NCI-H510A (cell line): ENCODE measurements at regions not wholly inside any gene's neighbourhood (a gene's known extent, or its start where the extent isn't known, plus 50 kb on each side); places are given as distances from the start of the nearest gene placed in this dataset.
"Not testable (repeated sequence)": the region's sequence is repeated elsewhere in the genome, so short reads cannot be mapped to it uniquely, and the experiment has no call there.

Source experiments
- DNase-seq: peaks from one replicate; lab custom pipeline; 2025; lab: John Stamatoyannopoulos, UW

DNA sequence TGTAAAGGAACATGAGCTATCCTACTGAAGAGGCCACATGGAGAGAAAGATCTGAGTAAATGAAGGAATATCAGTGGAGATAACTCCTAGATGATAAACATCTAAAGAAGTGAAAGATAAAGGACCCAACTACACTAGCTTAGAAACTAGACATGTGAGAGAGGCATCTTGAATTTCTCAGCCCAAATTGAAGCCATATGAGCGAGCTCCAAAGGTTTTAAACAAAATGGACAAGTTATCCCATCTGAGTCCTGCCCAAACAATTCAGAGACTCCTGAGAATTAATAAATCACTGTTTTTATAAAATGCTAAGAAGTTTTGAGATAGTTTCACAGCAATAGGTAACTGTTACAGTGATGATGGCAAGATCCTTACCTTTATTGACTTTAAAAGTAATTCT, 438.9 kb downstream of the NAV3 start:
- no peak for DNase-seq

DNA sequence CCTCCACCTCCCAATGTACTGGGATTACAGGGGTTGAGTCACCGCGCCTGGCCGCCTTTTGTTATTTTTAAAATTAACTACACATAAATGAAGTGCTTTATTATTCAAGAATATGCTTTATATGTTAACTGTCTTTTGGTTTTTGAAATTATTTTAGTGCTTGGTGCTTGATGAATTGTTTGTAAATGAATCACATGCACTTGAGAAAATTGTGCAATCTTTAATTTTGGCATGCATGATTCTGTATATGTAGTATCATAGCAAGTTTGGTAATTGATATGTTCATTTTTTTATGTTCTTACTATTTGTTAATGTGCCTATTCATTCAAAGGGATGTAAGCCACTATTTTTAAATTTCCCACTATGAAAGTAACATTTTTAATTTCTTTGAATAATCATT, 440.9 kb downstream of the NAV3 start:
- no peak for DNase-seq

DNA sequence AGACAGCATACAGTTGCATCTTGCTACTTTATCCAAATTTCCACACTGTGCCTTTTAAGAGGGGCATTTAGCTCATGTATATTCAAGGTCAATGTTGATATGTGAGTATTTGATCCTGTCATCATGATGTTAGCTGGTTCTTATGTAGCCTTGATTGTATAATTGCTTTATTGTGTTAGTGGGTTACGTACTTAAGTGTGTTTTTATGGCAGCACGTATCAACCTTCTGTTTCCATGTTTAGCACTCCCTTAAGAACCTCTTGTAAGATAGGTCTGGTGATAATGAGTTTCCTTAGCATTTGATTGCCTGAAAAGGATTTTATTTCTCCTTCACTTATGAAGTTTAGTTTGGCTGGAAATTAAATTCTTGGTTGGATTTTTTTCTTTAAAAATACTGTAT, 445.2 kb downstream of the NAV3 start:
- no peak for DNase-seq

DNA sequence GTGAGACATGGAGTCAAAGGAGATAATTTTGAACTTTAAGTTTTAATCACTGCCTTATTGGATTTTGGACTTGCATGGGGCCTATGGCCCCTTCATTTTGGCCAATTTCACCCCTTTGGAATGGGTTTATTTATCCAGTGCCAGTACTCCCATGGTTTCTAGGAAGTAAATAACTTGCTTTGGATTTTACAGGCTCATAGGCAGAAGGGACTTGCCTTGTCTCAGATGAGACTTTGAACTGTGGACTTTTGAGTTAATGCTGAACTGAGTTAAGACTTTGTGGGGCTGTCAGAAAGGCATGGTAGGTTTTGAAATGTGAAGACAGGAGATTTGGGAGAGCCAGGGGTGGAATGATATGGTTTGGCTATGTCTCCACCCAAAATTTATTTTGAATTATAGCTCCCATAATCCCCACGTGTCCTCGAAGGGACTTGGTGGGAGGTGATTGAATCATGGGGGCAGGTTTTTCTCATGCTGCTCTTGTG, 448.1 kb downstream of the NAV3 start:
- no peak for DNase-seq

DNA sequence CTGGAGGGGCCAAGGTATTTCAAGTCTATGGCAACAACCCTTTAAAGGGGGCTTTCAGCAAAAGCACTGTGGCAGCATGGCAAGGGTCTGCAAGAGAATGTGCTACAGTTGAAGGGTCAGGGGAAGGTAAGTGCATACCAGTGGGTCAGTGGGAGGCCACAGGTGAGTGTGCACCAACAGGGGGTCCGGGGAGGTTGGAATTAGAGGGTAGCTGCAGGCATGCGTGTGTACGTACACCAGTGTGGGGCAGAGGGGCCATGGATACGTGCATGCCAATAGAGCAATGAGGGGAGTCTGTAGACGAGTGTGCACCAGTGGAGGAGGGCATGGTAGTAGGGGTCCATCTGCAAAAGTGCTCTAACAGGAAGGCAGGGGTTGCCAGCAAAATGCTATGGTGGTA, 448.9 kb downstream of the NAV3 start:
- no peak for DNase-seq

DNA sequence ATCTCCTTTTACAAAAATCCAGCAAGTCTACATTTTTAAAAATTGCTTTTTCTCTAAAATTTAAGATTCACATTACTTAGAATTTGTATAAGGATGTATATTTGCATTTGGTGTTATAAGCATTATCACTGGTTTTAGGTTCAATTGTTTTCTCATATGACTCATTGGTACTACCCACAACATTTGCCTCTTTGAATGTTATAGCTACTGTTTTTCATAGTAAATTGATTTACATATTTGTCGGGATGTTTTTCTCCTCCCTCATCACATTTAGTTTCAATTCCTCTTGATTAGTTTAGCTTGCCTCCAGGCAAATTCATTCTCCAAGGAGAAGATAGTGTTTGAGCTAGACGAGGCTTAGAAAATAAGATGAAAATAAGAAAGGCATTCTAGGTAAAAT, 450.4 kb downstream of the NAV3 start:
- not testable (repeated sequence) for DNase-seq

DNA sequence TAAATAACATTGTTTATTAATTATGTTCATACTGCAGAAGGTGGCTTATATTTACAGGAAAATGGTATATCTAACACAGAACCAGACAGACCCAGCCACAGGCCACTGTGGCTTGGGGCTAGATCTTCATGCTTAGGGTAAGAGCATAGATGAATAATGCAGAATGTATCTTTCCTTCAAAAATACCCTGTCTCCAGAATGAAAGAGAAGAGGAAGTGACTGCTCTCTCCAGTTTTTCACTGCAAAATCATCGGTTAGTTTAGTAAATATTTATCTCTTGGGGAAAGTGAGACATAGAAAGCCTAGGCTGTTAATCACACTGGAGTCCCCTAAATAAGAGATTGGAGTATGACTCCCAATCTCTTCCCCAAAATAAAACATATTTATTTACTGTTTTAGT, 453.7 kb downstream of the NAV3 start:
- DNase-seq: no peak

DNA sequence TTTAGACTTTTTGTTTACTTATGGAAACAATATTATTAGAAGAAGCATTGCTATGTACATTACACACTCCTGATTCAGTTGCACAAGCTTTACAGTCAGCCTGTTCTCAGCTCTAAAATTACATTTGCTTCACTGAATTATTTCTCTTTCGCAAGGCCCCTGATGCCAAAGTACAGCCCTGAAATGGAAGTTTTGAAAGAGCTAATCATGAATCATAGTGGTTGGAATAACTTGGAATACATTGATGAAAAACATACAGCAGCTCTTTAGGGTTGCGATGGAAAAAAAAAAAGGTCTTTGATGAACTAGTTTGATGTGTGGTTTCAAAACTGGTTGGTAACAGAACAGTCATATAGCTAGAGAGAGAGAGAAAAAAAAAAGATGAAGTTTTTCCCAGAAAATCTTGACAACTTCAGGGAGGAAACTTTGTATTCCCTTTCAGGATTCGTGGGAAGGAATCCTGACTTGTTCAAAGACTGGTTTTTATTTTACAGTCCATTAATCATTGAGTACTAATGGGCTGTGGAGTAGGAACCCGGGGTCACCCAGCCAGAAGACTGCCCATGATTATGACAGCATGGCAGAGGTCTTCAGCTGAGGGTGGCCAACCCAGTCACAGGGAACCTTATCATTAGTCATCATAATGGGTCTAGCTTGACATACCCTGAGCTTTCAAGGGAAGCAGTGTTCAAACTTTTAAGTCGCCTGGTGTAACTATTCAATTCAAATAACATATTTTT, 460.1 kb downstream of the NAV3 start:
- no peak for DNase-seq

DNA sequence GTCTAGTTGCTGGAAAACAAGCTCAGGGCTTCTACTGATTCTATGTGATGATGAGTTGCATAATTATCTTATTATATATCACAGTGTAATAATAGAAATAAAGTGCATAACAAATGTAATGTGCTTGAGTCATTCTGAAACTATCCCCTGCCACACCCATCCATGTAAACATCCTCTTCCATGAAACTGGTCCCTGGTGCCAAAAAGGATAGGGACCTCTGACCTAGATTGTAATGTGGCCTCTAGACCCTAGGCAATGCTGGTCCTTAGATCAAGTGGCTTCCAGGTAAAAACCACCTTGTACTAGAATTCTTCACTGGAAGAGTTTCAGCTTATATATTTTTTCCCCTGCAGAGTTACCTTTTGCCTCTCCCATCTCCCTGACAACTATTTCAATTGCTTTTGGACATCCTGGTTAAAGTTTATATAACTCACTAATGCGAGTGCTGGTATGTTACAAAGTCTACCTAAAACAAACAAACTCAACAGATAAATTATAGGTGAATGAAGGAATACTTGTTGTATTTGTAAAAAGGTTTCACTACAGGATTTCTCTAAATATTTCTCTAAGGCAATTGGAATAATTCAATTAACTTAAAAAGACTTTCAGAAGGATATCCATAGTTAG, 462.5 kb downstream of the NAV3 start:
- no peak for DNase-seq

DNA sequence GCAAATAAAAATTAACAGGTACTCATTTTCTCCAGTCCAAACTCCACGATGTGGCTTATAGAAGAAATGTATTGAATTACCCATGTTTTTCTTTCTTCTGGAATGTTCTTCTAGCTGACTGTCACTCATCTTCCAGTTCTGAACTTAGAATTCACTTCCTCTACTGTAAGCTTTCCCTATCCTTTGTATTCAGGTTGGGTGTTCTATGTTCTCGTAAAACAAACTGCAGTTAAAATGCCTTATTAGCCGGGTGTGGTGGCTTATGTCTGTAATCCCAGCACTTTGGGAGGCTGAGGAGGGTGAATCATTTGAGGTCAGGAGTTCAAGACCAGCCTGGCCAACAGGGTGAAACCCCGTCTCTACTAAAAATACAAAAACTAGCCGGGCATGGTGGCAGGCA, 470.6 kb downstream of the NAV3 start:
- DNase-seq: not testable (repeated sequence)

DNA sequence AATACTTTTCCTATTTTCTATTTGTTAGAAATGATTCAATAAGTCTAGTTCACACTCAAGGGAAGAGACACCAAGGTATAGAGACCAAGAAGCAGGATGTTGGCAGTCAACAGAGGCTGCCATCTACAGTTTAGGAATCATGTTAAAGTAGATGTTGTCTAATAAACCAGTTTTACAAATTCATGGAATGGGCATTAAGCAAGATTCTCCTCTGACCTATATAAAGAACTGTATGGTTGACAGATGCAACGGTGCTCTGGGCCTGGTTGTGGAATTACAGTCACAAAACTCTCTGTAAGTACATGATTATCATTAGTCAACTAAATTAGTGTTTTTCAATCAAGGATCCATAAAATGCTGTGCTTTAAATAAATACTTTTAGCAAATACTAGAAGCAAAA, 475.1 kb downstream of the NAV3 start:
- DNase-seq: no peak

DNA sequence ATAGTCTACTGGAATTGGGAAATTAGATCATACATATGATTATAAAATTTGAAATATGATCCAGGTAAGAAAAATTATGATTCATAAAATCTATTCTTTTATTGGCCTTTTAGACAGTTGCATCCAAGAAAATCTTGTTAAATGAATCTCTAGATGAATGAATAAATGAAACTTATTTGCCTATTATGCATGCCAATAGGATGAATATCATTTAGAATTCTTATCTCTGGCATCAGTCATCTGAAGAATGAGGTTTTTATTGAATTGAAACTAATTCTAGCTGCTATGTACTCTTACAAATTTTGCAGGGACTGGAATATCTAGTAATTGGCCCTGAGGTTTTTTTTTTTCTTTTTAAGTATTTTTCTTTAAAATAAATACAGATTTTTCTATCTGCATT, 475.5 kb downstream of the NAV3 start:
- no peak for DNase-seq

DNA sequence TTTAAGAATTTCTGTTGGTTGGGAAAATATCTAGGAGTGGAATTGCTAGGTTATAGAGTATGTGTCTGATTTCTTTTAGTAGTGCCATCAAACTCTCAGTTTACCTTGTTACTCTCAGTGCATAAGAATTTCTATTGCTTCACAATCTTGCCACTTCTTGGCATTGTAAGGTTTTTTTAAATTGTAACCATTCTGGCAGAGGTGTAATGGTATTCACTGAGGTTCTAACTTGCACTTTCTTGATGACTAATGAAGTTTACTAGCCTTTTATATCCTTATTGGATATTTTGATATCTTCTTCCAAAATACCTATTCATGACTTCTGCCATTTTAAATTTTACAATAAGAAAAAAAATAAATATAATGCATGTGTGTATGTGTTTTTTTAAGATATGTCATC, 478.0 kb downstream of the NAV3 start:
- no peak for DNase-seq

DNA sequence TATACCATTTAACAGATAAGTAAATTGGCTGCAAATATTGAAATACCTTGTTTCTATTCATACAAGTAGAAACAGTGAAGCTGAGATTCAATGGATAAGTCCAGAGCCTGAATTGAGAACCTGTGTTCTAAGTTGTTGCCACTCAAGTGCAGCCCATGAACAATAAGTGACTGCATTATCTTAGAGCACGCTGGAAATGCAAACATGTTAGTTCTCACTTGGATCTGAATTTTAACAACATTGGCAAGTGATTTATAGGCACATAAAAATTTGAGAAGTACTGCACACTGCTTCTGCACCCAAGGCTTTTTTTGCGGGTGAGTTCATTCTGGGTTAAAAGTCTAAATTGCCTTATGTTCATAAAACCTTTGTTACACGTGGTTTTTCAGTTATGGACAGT, 484.3 kb downstream of the NAV3 start:
- no peak for DNase-seq

DNA sequence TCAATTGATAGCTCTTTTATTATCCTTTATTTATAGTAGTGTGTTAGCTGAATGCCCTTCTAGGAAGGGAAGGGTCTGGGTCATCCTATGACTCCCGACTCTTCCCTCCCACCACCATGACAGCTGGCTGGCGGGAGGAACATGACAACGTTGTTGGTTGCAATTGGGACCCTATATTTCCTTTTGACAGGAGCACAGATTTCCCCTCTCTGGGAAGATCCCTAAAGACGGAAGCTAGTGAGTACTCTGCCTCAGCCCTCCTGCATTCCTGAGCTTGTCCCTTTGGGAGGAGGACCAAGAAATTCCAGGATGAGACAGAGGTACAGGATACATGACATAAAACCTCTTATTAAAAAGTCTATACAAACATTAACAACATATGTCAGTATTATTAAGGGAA, 485.4 kb downstream of the NAV3 start:
- DNase-seq: no peak

DNA sequence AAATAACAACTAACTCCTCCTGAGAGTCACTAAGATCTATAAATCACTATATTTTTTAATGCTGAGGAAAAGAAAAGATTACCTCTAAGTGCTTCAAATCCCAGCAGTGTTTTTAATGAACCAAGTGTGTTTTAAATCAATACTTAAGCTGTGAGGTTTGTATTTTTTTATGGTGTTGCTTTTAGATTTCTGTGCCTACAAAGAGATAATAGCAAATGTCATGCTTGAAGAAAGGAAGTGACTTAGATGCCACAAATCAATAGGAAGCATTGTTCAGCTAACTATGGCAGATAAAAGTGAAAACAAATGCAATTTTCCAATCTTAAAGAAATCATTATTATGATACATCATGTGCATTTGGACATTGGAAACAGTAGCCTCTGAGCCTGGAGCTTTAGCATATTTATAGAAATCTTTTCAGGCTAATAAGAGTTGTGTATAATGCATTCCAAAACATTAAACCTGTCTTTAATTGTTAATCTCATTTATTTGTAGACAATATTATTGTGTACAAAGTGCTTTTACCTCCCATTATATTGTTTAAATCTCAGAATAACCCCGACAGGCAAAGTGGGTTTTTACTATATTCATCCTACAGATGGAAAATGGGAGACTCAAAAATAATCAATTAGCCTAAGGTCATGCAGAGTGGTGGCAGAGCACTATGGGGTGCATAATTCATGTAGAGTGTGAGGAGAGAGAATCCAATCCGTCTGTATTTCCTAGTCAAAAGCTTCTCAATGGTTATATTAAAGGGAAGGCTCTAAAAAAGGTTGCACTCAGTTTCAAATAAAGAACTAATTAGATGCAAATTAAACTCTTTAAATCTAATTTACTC, 486.2 kb downstream of the NAV3 start:
- DNase-seq: no peak

DNA sequence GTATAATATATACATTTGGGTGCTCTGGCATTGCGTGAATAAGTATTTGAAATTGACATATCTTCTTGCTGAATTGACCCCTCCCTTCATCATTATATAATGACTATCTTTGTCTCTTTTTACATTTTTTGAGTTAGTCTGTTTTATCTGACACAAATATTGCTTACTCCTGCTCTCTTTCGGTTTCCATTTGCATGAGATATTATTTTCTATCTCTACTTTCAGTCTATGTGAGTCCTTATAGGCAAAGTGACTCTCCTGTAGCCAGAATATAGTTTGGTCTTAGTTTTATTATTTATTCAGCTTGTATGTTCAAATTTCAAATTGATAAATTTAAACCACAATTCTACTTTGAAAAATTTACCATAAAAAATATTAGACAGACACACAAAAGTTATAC, 491.0 kb downstream of the NAV3 start:
- DNase-seq: no peak

DNA sequence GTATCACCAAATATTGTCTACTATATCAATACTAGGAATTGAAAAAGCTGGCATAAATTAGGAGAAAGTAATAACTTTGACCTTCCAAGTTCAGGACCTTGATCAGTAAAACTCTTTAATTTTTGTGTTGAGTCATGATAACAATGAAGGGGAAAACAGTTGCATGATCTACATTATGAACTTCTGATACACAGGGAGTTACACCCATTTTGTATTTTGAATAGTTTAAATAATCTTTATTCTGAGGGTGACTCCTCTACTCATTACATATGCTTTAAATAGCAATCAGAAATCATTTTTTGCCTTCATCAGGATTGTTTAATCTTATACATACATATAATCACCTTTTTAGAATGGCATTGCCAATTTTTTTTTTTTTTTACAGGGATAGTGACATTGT, 492.5 kb downstream of the NAV3 start:
- no peak for DNase-seq

DNA sequence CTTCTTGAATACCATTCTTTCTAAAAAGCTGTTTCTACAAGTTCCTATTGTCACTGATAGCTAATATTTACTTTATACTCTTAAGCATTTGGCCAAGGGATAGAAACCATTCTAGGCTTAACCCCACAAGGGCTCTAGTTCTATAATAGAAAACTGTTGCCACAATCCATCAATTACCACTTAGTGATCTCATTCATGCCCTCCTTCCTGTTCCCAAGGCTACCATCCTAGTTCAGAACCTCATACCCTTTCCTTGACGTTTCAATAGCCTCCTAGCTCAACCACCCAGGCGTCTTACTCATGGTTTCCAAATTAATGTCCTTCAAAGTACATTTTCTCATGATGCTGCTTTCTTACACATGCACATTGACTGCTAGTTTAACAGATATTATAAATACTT, 493.5 kb downstream of the NAV3 start:
- no peak for DNase-seq

DNA sequence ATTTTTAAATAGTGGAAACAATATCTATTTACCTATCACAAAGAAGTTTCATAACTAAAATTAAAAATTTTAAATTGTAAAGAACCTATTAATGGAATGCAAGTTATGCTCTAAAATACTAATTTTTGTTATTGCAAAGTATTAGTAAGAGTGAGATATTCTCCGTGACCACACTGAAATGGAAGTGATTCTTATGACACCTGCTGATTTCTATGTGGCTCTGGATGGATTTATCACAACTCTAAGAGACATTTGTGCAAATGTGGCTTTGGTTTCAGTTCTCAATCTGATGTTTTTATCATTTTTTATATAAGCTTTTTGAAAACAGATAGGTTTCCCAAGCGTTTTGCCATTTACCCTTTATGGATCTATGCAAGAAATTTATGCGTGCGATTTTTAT, 497.8 kb downstream of the NAV3 start:
- DNase-seq: no peak

DNA sequence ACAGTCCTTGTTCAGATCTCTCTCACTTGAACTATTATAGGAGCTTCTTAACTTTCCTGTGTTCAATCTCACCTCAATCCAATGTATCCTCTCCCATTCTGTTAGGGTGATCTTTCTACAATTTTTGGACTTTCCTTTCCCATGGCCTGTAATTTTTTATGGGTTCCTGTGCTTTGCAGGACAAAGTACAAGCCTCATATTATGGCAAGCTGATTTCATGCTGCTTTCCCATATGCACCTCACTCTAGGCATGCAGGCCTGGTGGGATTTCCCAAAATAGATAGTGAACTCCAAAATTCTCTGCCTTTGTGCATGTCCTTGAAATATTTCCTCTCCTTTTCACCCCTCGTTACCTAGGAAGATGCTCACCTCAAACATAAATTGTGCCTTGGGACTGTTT, 499.4 kb downstream of the NAV3 start:
- no peak for DNase-seq

DNA sequence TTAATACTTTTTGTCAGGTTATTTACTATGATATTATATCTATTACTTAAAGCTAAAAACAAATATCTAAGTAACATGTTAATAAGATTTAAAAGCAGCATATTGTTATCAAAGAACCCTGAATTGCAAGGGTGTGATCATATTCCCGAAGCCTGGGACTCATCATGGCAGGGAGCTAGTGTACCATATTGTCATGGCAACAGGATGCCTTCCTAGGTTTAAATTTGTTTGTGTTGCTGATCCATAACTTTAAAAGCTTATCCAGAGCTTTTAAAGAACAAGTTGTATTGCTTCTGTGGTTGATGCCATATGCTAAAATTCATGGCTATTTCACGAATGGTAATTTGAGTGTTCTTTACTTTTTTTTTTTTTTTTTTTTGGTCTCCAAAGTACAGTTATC, 500.5 kb downstream of the NAV3 start:
- DNase-seq: no peak

DNA sequence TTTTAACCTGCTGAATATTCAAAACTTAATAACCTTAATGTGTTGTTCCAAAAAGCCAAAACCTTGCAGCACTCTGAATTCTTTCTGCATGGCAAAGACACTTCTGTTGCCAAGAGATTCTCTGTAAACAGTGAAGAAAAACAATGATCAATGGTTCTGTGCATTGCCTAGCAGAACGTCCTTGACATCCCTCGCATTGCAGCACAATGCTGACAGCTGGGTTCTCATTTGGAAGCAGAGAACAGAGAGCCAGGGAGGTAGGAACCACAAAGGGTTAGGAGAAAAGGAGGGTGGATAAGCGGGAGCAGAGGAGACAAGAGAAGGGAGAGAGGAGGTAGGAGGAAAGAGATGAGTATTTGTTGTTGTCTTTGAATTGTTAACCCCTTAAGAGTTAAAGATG, 501.1 kb downstream of the NAV3 start:
- DNase-seq: peak; percentile 31
